ENCODE measurements at regions not wholly inside any gene's neighbourhood (a gene's known extent, or its start where the extent isn't known, plus 50 kb on each side); places are given as distances from the start of the nearest gene placed in this dataset.

DNA sequence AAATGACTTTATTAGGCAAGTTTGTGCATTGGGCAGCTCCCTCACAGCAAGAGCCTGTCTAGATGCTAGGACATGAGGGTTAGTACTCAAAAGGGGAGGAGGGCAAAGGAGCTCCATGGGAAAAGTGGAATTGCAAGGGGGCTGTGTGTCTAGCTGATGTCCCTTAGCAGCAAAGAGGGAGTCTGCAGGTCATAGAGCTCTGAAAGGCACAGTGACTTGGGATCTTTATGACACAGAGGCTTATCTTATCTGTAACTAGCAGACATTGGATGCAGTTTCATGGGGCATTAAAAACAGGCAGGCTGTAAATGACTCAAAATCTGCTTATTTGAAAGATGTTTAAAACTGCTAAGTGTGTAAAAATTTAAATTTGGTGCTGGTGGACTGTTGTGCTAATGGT, 556.2 kb upstream of the FZD8 start:
- TF ChIP-seq, protein P1, sequence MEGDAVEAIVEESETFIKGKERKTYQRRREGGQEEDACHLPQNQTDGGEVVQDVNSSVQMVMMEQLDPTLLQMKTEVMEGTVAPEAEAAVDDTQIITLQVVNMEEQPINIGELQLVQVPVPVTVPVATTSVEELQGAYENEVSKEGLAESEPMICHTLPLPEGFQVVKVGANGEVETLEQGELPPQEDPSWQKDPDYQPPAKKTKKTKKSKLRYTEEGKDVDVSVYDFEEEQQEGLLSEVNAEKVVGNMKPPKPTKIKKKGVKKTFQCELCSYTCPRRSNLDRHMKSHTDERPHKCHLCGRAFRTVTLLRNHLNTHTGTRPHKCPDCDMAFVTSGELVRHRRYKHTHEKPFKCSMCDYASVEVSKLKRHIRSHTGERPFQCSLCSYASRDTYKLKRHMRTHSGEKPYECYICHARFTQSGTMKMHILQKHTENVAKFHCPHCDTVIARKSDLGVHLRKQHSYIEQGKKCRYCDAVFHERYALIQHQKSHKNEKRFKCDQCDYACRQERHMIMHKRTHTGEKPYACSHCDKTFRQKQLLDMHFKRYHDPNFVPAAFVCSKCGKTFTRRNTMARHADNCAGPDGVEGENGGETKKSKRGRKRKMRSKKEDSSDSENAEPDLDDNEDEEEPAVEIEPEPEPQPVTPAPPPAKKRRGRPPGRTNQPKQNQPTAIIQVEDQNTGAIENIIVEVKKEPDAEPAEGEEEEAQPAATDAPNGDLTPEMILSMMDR (IDR thresholded peaks at IDR 0.05) = no peak
- no peak for TF ChIP-seq POLR2A (IDR thresholded peaks at IDR 0.05)
